ENCODE measurements at regions not wholly inside any gene's neighbourhood (a gene's known extent, or its start where the extent isn't known, plus 50 kb on each side); places are given as distances from the start of the nearest gene placed in this dataset.

- TF ChIP-seq, protein P1, sequence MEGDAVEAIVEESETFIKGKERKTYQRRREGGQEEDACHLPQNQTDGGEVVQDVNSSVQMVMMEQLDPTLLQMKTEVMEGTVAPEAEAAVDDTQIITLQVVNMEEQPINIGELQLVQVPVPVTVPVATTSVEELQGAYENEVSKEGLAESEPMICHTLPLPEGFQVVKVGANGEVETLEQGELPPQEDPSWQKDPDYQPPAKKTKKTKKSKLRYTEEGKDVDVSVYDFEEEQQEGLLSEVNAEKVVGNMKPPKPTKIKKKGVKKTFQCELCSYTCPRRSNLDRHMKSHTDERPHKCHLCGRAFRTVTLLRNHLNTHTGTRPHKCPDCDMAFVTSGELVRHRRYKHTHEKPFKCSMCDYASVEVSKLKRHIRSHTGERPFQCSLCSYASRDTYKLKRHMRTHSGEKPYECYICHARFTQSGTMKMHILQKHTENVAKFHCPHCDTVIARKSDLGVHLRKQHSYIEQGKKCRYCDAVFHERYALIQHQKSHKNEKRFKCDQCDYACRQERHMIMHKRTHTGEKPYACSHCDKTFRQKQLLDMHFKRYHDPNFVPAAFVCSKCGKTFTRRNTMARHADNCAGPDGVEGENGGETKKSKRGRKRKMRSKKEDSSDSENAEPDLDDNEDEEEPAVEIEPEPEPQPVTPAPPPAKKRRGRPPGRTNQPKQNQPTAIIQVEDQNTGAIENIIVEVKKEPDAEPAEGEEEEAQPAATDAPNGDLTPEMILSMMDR (IDR thresholded peaks at IDR 0.05): no peak
- no peak for TF ChIP-seq POLR2A (IDR thresholded peaks at IDR 0.05)
Measured at GRCh38 chr18:75785206-75785605, 357.7 kb upstream of the SMIM21 start.
